GM12878 (cell line): ENCODE measurements at regions not wholly inside any gene's neighbourhood (a gene's known extent, or its start where the extent isn't known, plus 50 kb on each side); places are given as distances from the start of the nearest gene placed in this dataset.

ENCODE experiments used
- FOXM1 ChIP-seq: IDR thresholded peaks from 2 replicates; pipeline ENCODE4 v1.6.1; 2012; ENCODE audit warnings: low read depth, mild to moderate bottlenecking, inconsistent platforms, low read length, moderate library complexity
- JUND ChIP-seq: IDR thresholded peaks from 2 replicates; pipeline ENCODE4 v1.6.1; 2012; ENCODE audit warnings: low read depth, mild to moderate bottlenecking, low read length, improper control_type of control experiment, moderate library complexity
- RBBP5 ChIP-seq: fragments of 200-600 bp; sonication (generic); conservative IDR thresholded peaks from 2 replicates; pipeline ENCODE4 v1.6.1; 2016

DNA sequence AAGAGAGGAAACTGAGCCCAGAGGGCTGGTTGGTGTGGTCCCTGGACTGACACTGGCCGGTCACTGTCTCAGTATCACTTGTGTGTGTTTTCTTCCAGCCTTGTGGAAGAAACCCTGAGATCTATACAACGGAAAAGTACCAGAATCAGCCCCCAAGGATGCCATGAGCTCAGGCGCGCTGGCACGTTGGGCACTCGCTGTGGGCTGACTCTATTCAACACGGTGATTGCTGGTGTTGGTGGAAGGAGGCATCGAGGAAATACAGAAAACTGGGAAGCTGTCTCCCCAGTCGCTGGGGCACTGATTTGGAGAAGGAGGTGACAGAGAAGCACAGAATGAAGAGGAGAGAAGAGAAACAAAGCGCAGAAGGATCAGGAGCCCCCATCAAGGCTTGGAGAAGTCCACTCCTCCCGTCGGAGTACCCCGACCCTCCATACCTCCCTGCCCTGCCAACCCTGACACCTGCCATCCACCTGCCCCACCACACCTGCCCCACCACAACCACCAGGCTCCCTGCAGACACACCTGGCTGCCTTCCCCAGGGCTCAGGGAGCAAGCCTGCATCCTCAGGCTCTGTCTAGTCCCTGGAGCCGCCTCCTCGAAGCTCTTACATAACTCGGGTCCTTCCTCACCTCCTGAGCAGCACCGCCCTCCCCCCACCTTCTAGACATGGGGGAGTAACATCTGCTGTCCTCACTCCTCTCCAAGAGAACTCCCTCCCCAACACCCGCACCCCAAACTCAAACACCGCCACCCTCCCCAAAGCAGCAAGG lies 66.5 kb downstream of the RBFOX3 start:
- TF ChIP-seq JUND (no peak), RBBP5 (no peak), FOXM1 (no peak)
